ENCODE measurements at regions not wholly inside any gene's neighbourhood (a gene's known extent, or its start where the extent isn't known, plus 50 kb on each side); places are given as distances from the start of the nearest gene placed in this dataset.

DNA sequence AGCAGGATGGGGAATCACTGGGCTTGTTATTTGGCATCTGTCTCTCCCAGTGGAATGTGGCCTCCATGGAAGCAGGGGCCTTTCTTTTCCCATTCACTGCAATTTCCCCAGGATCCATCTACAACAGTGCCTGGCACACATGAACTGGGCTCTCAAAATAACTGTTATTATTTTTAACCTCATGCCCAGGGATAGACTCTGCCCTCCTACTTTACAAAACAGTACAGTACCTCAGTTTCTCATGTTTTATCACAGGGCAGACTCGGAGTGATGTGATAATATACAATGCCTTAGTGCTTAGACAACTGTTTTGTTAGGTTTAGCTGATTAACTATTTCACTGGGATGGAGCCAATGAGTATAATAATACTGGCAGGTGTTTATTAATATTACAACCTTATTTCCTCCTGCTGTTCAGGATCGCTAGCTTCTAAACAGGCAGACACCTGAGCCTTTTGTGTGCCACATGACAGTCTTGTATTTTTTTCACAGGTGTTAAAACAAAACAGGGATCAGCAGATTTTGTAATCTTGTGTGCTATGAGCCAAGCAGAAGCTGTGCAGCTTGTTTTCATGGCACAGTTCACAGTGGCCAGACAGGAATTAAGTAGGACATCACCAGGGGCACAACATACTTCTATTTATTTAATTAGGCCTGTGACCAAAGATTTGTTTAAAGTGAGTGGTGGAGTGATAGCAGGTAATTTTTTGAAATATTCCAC lies 157.7 kb upstream of the EYA4 start:
- TF ChIP-seq FOXP2 (optimal IDR thresholded peaks at IDR 0.05; ENCODE audit: borderline replicate concordance, extremely low read depth, extremely low read length, insufficient read depth): no peak
- no peak for TF ChIP-seq POLR2AphosphoS5 (IDR thresholded peaks at IDR 0.05; ENCODE audit: low read depth, low read length)
- TF ChIP-seq TAF1 (IDR thresholded peaks at IDR 0.05; ENCODE audit: borderline replicate concordance, insufficient read depth, low read length): no peak
- TF ChIP-seq, protein P1, sequence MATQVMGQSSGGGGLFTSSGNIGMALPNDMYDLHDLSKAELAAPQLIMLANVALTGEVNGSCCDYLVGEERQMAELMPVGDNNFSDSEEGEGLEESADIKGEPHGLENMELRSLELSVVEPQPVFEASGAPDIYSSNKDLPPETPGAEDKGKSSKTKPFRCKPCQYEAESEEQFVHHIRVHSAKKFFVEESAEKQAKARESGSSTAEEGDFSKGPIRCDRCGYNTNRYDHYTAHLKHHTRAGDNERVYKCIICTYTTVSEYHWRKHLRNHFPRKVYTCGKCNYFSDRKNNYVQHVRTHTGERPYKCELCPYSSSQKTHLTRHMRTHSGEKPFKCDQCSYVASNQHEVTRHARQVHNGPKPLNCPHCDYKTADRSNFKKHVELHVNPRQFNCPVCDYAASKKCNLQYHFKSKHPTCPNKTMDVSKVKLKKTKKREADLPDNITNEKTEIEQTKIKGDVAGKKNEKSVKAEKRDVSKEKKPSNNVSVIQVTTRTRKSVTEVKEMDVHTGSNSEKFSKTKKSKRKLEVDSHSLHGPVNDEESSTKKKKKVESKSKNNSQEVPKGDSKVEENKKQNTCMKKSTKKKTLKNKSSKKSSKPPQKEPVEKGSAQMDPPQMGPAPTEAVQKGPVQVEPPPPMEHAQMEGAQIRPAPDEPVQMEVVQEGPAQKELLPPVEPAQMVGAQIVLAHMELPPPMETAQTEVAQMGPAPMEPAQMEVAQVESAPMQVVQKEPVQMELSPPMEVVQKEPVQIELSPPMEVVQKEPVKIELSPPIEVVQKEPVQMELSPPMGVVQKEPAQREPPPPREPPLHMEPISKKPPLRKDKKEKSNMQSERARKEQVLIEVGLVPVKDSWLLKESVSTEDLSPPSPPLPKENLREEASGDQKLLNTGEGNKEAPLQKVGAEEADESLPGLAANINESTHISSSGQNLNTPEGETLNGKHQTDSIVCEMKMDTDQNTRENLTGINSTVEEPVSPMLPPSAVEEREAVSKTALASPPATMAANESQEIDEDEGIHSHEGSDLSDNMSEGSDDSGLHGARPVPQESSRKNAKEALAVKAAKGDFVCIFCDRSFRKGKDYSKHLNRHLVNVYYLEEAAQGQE (IDR thresholded peaks at IDR 0.05; ENCODE audit: insufficient read depth in 1 of 2, low read depth in 2 of 2, low read length in 2 of 2): no peak
- no peak for TF ChIP-seq SIN3A (IDR thresholded peaks at IDR 0.05; ENCODE audit: borderline replicate concordance, insufficient read depth, low read length)

DNA sequence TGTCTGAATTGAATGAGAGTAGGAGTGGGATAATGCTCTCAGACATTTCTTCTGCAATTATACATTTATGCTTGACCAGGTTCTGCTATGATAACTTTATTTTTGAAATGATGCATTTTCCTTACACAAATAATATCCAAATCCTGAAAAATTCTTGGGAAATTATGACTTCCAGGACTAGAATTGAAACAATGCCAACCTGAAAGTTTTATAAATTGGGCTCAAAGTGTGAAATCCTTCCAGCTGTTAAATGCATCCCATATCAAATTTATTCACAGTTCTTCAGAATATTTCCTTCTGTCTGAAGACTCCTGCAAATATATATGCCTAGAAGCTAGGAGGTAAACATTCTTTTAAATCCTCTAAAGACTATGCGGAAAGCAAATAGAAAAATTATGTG lies 155.7 kb upstream of the EYA4 start:
- TF ChIP-seq SIN3A (IDR thresholded peaks at IDR 0.05; ENCODE audit: borderline replicate concordance, insufficient read depth, low read length) (no peak), POLR2AphosphoS5 (IDR thresholded peaks at IDR 0.05; ENCODE audit: low read depth, low read length) (no peak), TAF1 (IDR thresholded peaks at IDR 0.05; ENCODE audit: borderline replicate concordance, insufficient read depth, low read length) (no peak), FOXP2 (optimal IDR thresholded peaks at IDR 0.05; ENCODE audit: borderline replicate concordance, extremely low read depth, extremely low read length, insufficient read depth) (no peak)
- TF ChIP-seq, protein P1 (IDR thresholded peaks at IDR 0.05; ENCODE audit: insufficient read depth in 1 of 2, low read depth in 2 of 2, low read length in 2 of 2): no peak

DNA sequence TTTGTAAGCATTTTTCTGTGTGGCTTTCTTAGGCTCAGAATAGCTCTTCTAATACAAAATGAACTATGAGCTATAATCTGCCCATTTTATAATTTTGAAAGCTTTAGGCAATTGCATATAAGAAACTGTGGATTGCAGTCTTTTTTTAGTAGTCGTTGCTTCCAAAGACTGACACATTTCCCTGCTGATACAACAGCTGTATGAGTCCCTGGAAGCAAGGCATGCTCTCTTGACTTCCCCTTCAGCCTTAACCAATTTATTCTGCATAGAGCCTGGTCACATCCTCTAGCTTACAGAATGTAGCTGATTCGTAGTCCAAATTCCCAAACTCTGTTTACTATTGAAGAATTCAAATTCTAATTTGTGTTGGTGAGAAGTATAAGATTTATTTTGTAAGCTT lies 155.3 kb upstream of the EYA4 start:
- TF ChIP-seq, protein P1 (IDR thresholded peaks at IDR 0.05; ENCODE audit: insufficient read depth in 1 of 2, low read depth in 2 of 2, low read length in 2 of 2): no peak

DNA sequence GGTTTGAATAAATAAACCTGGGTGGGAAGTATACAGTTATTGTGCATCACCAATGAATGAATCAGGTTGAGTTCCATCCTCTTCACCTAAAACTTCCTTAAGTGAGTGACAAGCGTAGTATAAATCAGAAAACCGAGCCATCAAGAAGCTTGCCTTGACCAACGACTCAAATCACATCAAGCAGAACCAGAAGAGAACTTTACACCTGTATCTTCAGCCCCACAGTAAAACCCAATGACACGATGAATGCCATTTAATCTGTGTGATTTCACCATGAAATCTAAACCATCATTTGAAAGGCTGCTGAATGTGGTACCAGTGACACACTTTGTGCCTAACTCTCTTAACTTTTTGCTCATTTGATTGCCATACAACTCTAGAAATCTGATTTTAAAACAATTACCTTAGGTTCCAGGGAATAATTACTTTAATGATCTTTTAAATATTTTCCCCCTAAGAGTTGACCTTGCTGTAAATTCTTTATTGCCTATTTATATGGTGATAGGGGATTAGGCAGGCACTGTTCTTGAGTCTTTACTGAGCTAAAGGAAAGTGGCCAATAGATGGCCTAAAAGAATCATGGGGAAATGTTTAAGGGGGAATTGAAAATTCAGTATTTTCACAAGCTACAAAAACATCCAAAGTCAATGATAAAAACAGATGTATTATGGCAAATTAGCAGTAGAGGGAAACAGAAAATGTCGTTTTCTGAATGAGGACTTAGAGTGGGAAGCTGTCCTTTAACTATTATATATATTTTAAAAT lies 152.0 kb upstream of the EYA4 start:
- no peak for TF ChIP-seq SIN3A (IDR thresholded peaks at IDR 0.05; ENCODE audit: borderline replicate concordance, insufficient read depth, low read length)
- TF ChIP-seq TAF1 (IDR thresholded peaks at IDR 0.05; ENCODE audit: borderline replicate concordance, insufficient read depth, low read length): no peak
- TF ChIP-seq POLR2AphosphoS5 (IDR thresholded peaks at IDR 0.05; ENCODE audit: low read depth, low read length): no peak

DNA sequence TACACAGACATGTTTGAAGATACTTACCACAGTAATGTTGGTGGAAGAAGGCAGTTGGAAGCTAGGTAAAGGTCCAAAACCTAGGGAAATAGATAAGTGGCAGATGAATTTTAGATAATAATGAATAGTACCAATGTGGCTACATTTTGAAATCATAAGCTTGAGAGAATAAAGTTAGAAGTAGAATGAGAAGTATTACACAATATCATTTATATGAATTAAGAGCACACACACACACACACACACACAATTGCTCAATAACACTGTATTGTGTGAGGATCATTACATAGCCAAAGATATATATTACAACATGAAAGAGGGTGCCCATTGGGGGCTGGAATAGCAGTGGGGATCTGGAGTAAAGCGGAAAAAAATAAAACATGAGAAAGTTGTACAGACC lies 149.0 kb upstream of the EYA4 start:
- TF ChIP-seq, protein P1 (IDR thresholded peaks at IDR 0.05; ENCODE audit: insufficient read depth in 1 of 2, low read depth in 2 of 2, low read length in 2 of 2): no peak
- TF ChIP-seq SIN3A (IDR thresholded peaks at IDR 0.05; ENCODE audit: borderline replicate concordance, insufficient read depth, low read length) (no peak), TAF1 (IDR thresholded peaks at IDR 0.05; ENCODE audit: borderline replicate concordance, insufficient read depth, low read length) (no peak), POLR2AphosphoS5 (IDR thresholded peaks at IDR 0.05; ENCODE audit: low read depth, low read length) (no peak), FOXP2 (optimal IDR thresholded peaks at IDR 0.05; ENCODE audit: borderline replicate concordance, extremely low read depth, extremely low read length, insufficient read depth) (no peak)
